Stimulated activated naive CD8-positive, alpha-beta T cell treated with anti-CD3 and anti-CD28 coated beads, Interleukin-15, amount 100 ng/mL, for 72 hours (primary cell): ENCODE measurements at regions not wholly inside any gene's neighbourhood (a gene's known extent, or its start where the extent isn't known, plus 50 kb on each side); places are given as distances from the start of the nearest gene placed in this dataset.
"Not testable (repeated sequence)": the region's sequence is repeated elsewhere in the genome, so short reads cannot be mapped to it uniquely, and the experiment has no call there.

Experiments
- ATAC-seq: fragments of 150-1000 bp; cut with Tn5 transposase; 2 replicates; pipeline ENCODE4 v1.10.0; 2021; ENCODE audit warnings: mild to moderate bottlenecking, moderate library complexity
- DNase-seq, 2 donors: peaks; one replicate each; pipeline ENCODE4 v3.0.0; 2021 to 2022
- H3K27ac Mint-ChIP-seq, 2 donors: one replicate each; pipeline ENCODE4 v1.8.0; 2022; ENCODE audit warnings: mild to moderate bottlenecking in 2 of 2, mixed read lengths in 2 of 2, moderate library complexity in 2 of 2
- H3K27me3 Mint-ChIP-seq: one replicate; pipeline ENCODE4 v1.8.0; 2022; ENCODE audit warnings: mixed read lengths
- H3K4me1 Mint-ChIP-seq: one replicate; pipeline ENCODE4 v1.8.0; 2022; ENCODE audit warnings: mild to moderate bottlenecking, mixed read lengths
- H3K4me3 Mint-ChIP-seq, 2 donors: one replicate each; pipeline ENCODE4 v1.8.0; 2022; ENCODE audit warnings: mild to moderate bottlenecking in 2 of 2, mixed read lengths in 2 of 2, moderate library complexity in 1 of 2
- H3K9me3 Mint-ChIP-seq, 2 donors: one replicate each; pipeline ENCODE4 v1.8.0; 2022; ENCODE audit warnings: mixed read lengths in 2 of 2

DNA sequence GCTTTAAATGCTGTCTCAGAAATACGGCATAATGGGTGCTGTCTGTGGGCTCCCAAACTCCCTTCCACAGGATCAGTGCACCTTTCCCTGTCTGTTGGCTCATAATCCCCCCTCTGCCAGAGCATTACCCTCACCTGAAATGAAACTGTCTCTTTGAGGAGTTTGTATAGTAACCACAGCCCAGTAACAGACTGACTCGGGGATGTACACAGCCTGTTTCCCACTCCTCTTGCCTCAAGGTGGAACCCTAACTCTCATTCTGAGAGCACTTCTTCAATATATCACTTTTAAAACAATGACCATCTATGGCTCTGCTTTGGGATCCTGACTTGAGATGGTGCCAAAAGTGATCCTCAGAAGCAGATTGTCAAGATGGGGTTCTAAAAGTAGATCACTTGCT, 332.5 kb downstream of the AMY1C start:
- H3K4me1 Mint-ChIP-seq: no peaks in the 10 kb centered on the region
- DNase-seq: no peak
- no peak overlapping the region for H3K27ac Mint-ChIP-seq
- no peak overlapping the region for H3K4me3 Mint-ChIP-seq
- peaks cover 0 to 10% of the 10 kb centered on the region in 2 donors for H3K9me3 Mint-ChIP-seq
- ATAC-seq: no peak
- no peaks in the 10 kb centered on the region for H3K27me3 Mint-ChIP-seq

DNA sequence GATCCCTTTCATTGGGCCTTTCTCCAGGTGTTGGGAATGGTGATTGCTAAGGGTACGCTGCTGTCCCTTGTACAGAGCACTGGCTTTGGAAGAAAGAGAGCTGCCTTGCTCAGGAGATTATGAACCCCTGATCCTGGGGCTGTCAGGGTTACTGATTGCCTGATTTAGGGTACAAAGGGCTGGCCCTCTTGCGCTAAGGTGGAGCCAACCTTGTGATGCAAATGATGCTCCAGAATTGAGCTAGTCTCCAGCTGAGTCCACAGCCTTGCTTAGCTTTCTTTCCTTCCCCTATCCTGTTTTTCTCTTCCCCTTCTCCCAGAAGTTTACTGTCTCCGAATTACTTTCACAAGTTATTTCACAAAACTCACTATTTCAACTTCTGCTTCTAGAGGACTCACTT, 334.7 kb downstream of the AMY1C start:
- H3K4me1 Mint-ChIP-seq: no peaks in the 10 kb centered on the region
- no peaks in the 10 kb centered on the region for H3K27me3 Mint-ChIP-seq
- peaks cover 0 to 10% of the 10 kb centered on the region in 2 donors for H3K9me3 Mint-ChIP-seq
- DNase-seq (no peak), ATAC-seq (peak; percentile 31)
- no peak overlapping the region for H3K4me3 Mint-ChIP-seq
- no peak overlapping the region for H3K27ac Mint-ChIP-seq

DNA sequence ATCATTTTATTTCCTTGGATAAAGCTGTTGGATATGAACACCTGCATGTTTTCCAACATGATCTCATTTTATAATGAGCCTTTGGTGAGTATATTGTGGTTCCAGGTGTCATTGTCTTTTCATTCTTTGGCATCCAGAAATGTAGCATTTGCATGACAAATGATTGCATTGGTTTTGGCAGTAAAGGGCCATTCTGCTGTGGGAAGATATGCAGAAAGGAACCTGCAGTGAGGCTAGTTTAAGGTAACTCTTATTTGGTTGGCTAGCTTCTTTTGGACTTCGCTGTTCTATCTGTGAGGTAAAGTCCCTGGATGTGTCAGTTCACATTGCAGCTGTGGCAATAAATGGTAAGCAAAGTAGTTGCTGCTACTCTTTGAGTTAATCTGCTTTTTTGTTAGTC, 343.0 kb downstream of the AMY1C start:
- DNase-seq: no peak
- Mint-ChIP-seq H3K9me3 (peaks cover 0 to 11% of the 10 kb centered on the region in 2 donors), H3K27me3 (no peaks in the 10 kb centered on the region), H3K27ac (no peak overlapping the region), H3K4me1 (no peaks in the 10 kb centered on the region), H3K4me3 (no peak overlapping the region)
- ATAC-seq: no peak

DNA sequence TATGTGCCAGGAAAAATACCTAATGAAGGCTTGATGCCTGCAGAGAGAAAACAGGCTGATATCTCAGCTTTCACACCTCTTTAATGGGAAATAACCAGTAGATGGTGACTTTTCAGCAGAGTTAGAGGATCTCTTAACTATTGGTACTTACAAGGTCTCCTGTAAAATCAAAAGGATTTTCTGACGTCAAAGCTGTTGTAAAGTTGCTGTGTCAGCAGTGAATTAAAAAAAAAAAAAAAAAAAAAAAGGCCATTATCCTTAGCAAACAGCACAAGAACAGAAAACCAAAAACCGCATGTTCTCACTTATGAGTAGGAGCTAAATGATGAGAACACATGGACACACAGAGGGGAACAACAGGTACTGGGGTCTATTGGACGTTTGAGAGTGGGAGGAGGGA, 349.1 kb downstream of the AMY1C start:
- H3K9me3 Mint-ChIP-seq: peaks cover 7 to 13% of the 10 kb centered on the region in 2 donors
- H3K27ac Mint-ChIP-seq: no peak overlapping the region
- H3K4me1 Mint-ChIP-seq: no peaks in the 10 kb centered on the region
- H3K4me3 Mint-ChIP-seq: no peak overlapping the region
- DNase-seq (no peak), ATAC-seq (no peak)
- H3K27me3 Mint-ChIP-seq: no peaks in the 10 kb centered on the region

DNA sequence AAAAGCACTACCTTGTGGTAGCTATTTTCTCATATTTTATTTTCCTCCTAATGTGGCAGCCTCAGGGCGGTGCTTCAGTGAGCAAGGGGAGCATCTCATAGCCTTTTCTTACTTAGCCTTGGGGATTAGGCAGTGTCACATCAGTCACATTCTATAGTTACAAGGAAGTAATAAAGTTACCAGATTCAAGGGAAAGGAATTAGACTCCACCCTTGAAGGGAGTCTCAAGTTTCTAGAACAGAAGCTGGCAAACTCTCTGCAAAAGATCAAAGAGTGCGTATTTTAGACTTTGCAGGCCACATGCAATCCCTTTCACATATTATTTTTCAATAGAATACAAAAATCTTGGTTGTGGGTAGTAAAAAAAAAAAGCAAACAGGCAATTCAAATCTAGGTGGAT, 350.4 kb downstream of the AMY1C start:
- peaks cover 7 to 13% of the 10 kb centered on the region in 2 donors for H3K9me3 Mint-ChIP-seq
- H3K27me3 Mint-ChIP-seq: no peaks in the 10 kb centered on the region
- no peak for DNase-seq
- ATAC-seq: no peak
- no peak overlapping the region for H3K4me3 Mint-ChIP-seq
- no peaks in the 10 kb centered on the region for H3K4me1 Mint-ChIP-seq
- no peak overlapping the region for H3K27ac Mint-ChIP-seq

DNA sequence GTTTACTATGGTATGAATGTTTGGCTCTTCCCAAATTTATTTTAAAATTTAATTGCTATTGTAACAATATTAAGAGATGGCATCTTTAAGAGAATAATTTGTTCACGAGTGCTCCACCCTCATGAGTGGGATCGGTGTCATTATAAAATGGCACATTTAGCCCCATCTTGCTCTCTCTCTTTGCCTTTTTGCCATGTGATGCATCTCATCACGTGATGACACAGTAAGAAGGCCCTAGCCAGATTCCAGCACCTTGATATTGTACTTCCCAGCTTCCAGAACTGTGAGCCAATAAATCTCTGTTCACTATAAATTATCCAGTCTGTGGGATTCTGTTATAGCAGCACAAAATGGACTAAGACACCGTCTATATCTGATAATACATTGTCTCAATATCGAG, 355.8 kb downstream of the AMY1C start:
- Mint-ChIP-seq H3K27ac (no peak overlapping the region), H3K4me1 (no peaks in the 10 kb centered on the region), H3K4me3 (no peak overlapping the region), H3K9me3 (peaks cover 4 to 17% of the 10 kb centered on the region in 2 donors), H3K27me3 (no peaks in the 10 kb centered on the region)
- no peak for DNase-seq
- no peak for ATAC-seq

DNA sequence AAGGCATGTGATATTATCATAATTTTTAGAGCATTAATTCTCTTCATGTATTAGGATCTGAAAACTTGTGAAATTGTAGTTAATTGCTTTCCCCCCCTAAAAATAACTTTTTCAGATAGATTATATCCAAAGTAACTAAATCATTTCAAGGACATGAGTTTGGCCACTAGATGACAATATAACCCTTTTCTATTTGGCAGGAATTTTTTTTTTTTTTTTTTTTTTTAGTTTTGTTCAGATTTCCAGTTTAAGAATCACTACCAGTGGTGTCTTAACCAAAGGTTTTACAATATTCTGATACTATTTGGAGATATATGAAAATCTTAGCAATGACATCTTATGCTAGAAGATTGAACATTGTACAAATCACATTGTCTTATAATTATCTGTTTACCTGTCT, 370.8 kb downstream of the AMY1C start:
- no peak overlapping the region for H3K27ac Mint-ChIP-seq
- H3K4me1 Mint-ChIP-seq: no peaks in the 10 kb centered on the region
- no peak overlapping the region for H3K4me3 Mint-ChIP-seq
- DNase-seq: no peak
- ATAC-seq: no peak
- H3K27me3 Mint-ChIP-seq: no peaks in the 10 kb centered on the region
- H3K9me3 Mint-ChIP-seq: peaks cover 0 to 4% of the 10 kb centered on the region in 2 donors

DNA sequence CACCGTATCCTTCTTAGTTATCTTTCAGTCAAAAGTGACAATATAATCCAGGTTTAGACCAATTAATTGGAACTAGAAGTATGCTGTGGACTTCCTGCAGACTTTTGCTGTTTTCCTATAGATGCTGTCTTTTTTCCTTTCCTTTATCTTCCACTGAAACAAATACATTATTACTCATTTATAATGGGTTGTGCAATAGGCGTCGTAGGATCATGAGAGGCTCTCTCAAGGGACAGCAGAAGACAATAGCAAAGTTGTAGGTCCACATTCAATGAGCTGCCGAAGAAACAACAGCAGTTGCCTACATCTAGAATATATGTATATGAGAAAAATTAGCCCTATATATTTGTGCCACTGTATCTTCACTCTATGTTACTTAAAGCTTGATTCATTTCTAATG, 371.6 kb downstream of the AMY1C start:
- H3K4me1 Mint-ChIP-seq: no peaks in the 10 kb centered on the region
- ATAC-seq: no peak
- H3K27me3 Mint-ChIP-seq: no peaks in the 10 kb centered on the region
- peaks cover 0 to 4% of the 10 kb centered on the region in 2 donors for H3K9me3 Mint-ChIP-seq
- no peak overlapping the region for H3K4me3 Mint-ChIP-seq
- no peak overlapping the region for H3K27ac Mint-ChIP-seq
- DNase-seq: no peak

DNA sequence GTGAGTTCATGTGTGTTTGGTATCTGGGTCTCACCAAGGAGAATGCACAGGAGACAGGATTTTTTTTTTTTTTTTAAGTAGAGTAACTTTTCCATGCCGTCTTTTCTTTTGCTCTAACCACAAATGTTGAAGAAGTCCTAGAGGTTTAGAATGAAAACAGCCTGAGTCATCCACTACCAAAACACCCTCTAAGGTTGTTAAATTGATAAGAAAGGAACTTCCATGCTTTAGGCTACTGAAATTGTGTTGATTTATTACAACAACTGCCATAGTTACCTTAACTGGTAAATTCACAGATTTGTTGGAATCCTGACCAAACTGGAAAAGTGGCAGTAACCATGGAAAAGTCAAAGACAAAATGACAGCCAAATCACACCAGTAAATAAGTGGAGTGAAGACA, 375.6 kb downstream of the AMY1C start:
- DNase-seq (no peak), ATAC-seq (no peak)
- Mint-ChIP-seq H3K9me3 (no peaks in the 10 kb centered on the region), H3K27me3 (no peaks in the 10 kb centered on the region), H3K4me1 (no peaks in the 10 kb centered on the region), H3K27ac (no peak overlapping the region), H3K4me3 (no peak overlapping the region)

DNA sequence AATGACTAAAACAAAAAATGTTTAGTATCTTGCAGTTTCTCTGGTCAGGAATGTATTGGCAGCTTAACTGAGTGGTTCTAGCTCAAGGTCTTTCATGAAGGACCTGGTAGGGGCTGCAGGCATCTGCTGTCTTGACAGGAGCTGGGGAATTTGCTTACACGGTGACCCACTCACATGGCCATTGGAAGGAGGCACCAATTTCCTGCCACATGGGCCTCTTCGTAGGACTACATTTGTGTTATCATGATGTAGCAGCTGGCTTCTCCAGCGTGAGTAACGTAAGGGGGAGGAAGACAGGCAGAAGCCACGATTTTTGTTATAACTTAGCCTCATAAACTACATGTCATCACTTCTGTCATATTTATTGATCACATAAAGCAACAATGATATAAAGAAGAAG, 376.3 kb downstream of the AMY1C start:
- DNase-seq: no peak
- no peak overlapping the region for H3K4me3 Mint-ChIP-seq

DNA sequence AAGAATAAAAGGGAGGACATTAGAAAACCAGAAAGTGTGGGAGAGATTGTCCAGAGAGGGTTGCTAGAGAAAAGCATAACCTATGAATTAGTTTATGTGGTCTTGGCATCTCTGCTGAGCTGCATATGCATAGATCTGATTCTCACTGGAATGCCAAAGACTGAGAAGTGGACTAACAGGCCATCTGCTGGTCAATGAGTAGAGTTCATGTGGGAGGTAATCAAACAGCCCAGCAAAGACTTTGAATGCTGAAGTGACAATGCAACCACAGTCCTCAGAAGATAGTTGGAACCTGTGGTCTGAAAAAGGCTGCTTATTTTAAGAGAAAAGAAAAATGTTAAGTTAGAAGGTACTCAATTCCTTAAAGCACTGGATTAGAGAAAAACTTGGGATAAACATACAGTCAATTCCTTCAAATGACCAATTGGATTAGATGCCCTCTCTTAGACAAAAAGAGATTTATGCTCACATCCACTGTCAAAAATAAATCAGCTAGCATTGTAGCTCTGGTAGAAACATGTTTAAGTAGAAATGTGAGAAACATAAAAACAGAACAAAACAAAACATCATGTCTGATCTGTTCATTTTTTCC, 382.8 kb downstream of the AMY1C start:
- ATAC-seq (no peak), DNase-seq (no peak)
- Mint-ChIP-seq H3K27me3 (no peaks in the 10 kb centered on the region), H3K9me3 (peaks cover 0 to 21% of the 10 kb centered on the region in 2 donors), H3K4me3 (no peak overlapping the region), H3K4me1 (no peaks in the 10 kb centered on the region), H3K27ac (no peak overlapping the region)

More for the DNA sequence above, 376.3 kb downstream of the AMY1C start:
- ATAC-seq: no peak
- Mint-ChIP-seq H3K4me1 (no peaks in the 10 kb centered on the region), H3K27ac (peak overlapping the region in 1 of 2 donors; percentile 50), H3K9me3 (no peaks in the 10 kb centered on the region), H3K27me3 (no peaks in the 10 kb centered on the region)

DNA sequence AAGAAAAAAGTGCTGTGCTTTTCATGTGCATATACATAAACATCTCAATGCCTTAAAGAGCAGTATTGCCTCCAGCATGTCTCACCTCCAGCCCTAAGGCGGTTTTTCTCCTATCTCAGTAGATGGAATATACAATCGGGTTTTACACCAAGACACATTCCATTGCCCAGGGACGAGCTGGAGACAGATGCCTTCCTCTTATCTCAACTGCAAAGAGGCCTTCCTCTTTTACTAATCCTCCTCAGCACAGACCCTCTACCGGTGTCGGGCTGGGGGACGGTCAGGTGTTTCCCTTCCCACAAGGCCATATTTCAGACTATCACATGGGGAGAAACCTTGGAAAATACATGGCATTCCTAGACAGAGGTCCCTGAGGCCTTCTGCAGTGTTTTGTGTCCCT, 385.3 kb downstream of the AMY1C start:
- not testable (repeated sequence) for H3K27me3 Mint-ChIP-seq

DNA sequence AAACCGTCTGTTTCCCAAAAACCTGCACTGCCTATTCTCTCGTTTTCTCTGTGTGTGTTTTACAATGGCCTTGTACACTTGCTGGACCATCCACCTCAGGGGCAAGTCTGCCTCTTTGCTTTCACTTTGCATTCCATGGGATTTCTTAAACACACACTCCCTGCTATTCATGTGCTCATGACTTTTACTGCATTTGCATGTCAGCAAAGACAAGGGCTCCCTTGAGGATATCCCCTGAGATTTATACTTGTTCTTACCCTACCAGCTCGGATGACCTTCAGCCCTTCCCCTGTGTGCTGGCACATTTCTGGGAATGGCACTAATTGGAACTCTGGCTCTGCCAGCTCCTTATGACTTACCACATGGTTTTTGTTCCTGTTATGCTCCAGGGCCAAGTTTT, 386.9 kb downstream of the AMY1C start:
- no peak for ATAC-seq
- DNase-seq: no peak
- Mint-ChIP-seq H3K9me3 (peaks cover 18 to 26% of the 10 kb centered on the region in 2 donors), H3K4me3 (no peak overlapping the region), H3K27ac (no peak overlapping the region), H3K27me3 (no peaks in the 10 kb centered on the region), H3K4me1 (no peaks in the 10 kb centered on the region)

More for the DNA sequence above, 385.3 kb downstream of the AMY1C start:
- not testable (repeated sequence) for H3K4me1 Mint-ChIP-seq, DNase-seq, ATAC-seq, H3K27ac Mint-ChIP-seq, H3K4me3 Mint-ChIP-seq
- H3K9me3 Mint-ChIP-seq: peaks cover 14 to 22% of the 10 kb centered on the region in 2 donors

DNA sequence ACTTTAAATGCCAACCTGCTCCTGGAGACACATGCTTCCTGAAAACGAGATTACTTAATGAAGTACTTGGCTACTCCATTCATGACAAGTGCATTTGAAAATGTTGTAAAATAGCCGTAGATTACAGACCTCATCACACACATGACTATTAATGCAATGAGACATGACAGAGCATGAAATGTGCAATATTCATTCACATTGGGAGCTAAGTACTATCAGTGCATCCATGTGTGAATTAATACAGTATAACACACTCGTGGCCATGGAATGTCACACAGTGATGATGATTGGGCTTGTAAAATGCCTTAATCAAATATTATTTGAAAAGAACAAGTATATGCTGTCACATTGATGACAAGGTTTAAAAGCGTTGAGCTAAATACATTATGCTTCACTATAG, 407.0 kb downstream of the AMY1C start:
- ATAC-seq: no peak

DNA sequence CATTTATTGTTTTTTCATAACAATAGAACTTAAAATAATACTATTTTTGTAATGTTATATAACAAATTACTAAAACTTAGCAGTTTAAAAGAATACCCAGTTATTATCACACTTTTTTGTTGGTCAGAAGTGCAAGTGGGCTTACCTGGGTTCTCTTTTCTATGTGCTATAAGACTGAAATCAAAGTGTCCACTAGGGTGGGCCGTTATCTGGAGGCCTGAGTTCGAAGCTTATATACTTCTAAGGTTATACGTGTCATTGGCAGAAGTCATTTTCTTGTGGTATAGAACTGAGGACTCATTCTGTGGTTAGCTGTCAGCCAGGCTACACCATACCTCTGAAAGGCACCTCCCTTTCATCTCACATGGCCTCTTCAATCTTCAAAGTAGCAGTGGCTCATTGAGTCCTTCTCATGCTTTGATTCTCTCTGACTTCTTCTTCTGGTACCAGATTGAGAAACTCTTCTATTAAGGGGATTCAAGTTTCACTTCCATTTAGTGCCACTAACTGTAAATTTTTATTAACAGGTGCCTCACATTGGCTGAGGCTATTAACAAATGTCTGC, 414.3 kb downstream of the AMY1C start:
- DNase-seq (no peak), ATAC-seq (no peak)
- H3K9me3 Mint-ChIP-seq: peaks cover 5 to 11% of the 10 kb centered on the region in 2 donors
- H3K27ac Mint-ChIP-seq: no peak overlapping the region
- H3K4me3 Mint-ChIP-seq: no peak overlapping the region
- no peaks in the 10 kb centered on the region for H3K27me3 Mint-ChIP-seq
- H3K4me1 Mint-ChIP-seq: no peaks in the 10 kb centered on the region

More for the DNA sequence above, 407.0 kb downstream of the AMY1C start:
- DNase-seq: no peak
- no peak overlapping the region for H3K4me3 Mint-ChIP-seq
- H3K4me1 Mint-ChIP-seq: no peaks in the 10 kb centered on the region
- H3K27me3 Mint-ChIP-seq: no peaks in the 10 kb centered on the region
- H3K9me3 Mint-ChIP-seq: peaks cover 15% of the 10 kb centered on the region in 2 donors
- H3K27ac Mint-ChIP-seq: no peak overlapping the region

DNA sequence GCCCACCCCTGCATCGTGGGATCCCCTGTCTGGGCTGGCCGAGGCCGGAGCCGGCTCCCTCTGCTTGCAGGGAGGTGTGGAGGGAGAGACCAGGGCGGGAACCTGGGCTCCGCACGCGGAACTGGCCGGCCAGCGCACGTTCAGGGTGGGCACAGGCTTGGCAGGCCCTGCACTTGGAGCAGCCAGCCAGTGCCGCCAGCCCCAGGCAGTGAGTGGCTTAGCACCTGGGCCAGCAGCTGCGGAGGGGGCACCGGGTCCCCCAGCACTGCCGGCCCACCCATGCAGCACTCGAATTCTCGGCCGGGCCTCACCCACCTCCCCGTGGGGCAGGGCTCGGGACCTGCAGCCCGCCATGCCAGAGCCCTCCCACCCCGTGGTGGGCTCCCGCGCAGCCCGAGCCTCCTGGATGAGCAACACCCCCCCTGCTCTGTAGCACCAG, 422.6 kb downstream of the AMY1C start:
- Mint-ChIP-seq H3K27ac (no peak overlapping the region), H3K4me3 (no peak overlapping the region), H3K9me3 (peaks cover 6 to 23% of the 10 kb centered on the region in 2 donors), H3K27me3 (no peaks in the 10 kb centered on the region), H3K4me1 (no peaks in the 10 kb centered on the region)
- ATAC-seq: no peak
- DNase-seq: no peak

DNA sequence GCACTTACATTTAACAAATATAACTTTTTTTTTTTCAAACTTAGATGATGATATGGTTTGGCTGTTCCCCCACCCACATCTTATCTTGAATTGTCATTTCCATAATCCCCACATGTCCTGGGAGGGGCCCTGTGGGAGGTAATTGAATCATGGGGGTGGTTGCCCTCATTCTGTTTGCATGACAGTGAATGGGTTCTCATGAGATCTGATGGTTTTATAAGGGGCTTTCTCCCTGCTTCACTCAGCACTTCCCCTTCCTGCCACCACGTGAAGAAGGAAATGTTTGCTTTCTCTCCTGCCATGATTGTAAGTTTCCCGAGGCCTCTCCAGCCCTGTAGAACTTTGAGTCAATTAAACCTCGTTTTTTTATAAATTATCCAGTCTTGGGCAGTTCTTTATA, 432.6 kb downstream of the AMY1C start:
- Mint-ChIP-seq H3K9me3 (peaks cover 0 to 5% of the 10 kb centered on the region in 2 donors), H3K27ac (no peak overlapping the region), H3K4me1 (no peaks in the 10 kb centered on the region), H3K4me3 (no peak overlapping the region), H3K27me3 (no peaks in the 10 kb centered on the region)
- ATAC-seq (no peak), DNase-seq (no peak)
